NCI-H345 (cell line): ENCODE measurements at regions not wholly inside any gene's neighbourhood (a gene's known extent, or its start where the extent isn't known, plus 50 kb on each side); places are given as distances from the start of the nearest gene placed in this dataset.
"Not testable (repeated sequence)": the region's sequence is repeated elsewhere in the genome, so short reads cannot be mapped to it uniquely, and the experiment has no call there.

Experiments
- DNase-seq: peaks from one replicate; lab custom pipeline; 2025; lab: John Stamatoyannopoulos, UW

GRCh38 chr4:32572366-32572765 lies 1852.2 kb downstream of the PCDH7 start:
- no peak for DNase-seq

- no peak for DNase-seq
Observed at GRCh38 chr4:32574803-32575202, 1854.6 kb downstream of the PCDH7 start.

GRCh38 chr4:32589097-32589496 lies 1868.9 kb downstream of the PCDH7 start:
- DNase-seq = no peak

DNA sequence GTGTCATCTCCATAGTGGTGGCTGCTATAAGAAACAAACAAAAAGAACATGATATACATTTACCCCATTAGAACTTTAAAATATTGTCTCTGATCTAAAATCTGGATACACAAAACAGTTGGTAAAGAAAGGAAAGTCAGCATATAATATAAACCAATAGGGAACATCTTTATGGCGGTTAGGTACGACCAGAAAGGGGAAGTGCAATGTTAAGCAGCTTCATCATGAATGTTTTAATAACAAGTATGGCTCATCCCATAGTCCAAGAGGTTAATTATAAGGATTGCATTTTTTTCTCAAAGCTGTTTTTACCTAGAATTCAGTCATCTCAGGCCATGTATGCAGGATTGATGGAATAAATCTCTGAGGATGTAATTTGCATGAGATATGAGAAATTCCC lies 1869.7 kb downstream of the PCDH7 start:
- no peak for DNase-seq

GRCh38 chr4:32597354-32597753 lies 1877.2 kb downstream of the PCDH7 start:
- DNase-seq = no peak

- no peak for DNase-seq
Observed at GRCh38 chr4:32601848-32602247, 1881.7 kb downstream of the PCDH7 start.

DNA sequence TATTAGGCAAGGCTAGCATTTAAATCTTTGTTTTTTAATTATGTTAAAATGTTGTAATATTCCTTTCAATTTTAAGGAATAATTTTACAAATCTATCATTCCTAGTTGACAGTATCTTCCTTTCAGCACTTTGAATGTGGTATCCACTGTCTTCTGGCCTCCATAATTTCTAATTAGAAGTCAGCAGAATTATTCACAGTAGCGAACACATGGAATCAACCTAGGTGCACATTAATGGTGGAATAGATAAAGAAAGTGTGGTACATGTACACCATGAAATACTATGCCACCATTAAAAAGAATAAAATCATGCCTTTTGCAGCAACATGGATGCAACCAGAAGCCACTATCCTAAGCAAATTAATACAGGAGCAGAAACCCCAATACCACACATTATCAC lies 1887.8 kb downstream of the PCDH7 start:
- DNase-seq = no peak

DNA sequence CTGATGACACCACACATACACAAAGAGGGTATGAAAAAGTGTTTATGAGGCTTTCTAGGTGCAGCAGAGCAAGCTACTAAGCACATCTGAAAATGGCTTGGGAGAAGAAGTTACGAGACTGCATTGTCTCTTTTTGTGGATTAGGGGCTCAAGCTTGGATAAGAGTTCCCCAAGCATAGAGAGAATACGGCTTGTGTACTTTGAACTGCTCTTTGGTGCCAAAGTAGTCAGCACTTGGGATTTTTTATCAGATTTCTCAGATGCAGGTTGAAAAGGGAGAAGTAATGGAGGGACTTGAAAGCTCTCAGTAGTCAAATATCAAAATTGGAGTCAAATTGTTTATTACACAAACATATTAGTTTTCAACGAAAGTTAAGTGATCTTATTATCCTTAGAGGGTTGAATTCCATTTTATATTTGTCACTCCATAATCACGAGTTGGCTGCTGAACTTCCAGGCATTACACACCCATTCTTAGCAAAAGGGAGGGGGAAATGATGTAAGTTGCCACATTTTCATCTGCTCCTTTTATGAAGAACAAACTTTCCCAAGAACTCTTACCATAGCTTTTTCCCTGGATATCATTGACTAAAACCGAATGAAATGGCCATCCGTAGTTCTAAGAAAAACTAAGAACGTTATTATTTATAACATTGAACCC lies 1904.9 kb downstream of the PCDH7 start:
- DNase-seq = no peak

- DNase-seq = no peak
Observed at GRCh38 chr4:32625687-32626337, 1905.6 kb downstream of the PCDH7 start.

GRCh38 chr4:32631831-32632230 lies 1911.7 kb downstream of the PCDH7 start:
- DNase-seq = no peak

GRCh38 chr4:32633421-32633820 lies 1913.3 kb downstream of the PCDH7 start:
- DNase-seq = no peak

DNA sequence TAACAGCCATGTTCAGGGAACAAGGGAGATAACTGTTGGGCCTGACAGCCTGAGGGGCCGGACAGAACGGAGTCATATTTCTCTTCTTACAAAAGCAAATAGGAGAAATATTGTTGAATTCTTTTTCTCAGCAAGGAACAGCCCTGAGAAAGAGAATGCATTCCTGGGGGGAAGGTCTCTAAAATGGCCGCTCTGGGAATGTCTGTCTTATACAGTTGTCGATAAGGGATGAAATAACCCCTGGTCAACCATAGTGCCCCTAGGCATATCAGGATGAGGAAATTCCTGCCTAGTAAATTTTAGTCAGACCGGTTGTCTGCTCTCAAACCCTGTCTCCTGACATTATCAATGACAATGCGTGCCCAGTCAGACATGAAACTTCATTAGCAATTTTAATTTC lies 1925.5 kb downstream of the PCDH7 start:
- DNase-seq = no peak

- no peak for DNase-seq
Observed at GRCh38 chr4:32658019-32658418, 1937.8 kb downstream of the PCDH7 start.

DNA sequence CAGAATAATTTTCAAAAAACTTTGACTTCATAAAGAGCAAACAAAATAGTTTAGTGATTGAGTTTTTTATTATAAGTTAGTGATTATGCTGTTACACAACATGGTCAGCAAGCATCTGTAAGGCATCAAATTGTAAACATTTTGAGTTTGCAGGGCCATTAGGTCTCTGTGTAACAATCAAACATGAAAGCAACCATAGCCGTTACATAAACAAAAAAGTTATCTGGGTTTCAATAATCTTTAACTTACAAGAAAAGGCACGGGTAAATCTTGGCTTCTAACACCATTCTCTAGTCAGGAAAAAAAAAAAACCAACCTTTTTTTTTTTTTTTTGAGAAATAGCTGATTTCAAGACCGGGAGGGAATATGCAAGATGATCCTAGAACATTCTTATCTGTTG lies 1941.1 kb downstream of the PCDH7 start:
- DNase-seq = no peak

GRCh38 chr4:32662803-32663202 lies 1942.6 kb downstream of the PCDH7 start:
- DNase-seq = no peak

DNA sequence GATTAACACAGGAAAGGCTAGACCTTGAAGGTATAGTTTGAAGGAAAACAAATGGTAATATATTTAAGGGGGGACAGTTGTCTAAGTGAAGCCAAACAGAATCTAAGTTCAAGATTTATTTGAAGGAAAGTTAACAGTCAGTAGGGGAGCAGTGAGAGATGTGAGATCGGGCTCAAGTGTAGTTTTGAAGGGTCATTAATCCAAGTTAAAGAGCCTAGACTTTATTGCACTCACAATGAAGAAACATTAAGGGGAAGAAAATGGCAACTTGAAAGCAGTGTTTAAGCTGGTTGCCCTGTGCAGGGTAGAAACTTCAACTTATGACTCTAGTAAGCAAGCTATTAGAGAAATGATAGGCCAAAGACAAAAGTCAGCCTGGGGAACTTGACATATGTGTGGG lies 1952.2 kb downstream of the PCDH7 start:
- DNase-seq = no peak

- no peak for DNase-seq
Observed at GRCh38 chr4:32680946-32681345, 1960.8 kb downstream of the PCDH7 start.

GRCh38 chr4:32684160-32684559 lies 1964.0 kb downstream of the PCDH7 start:
- no peak for DNase-seq

- no peak for DNase-seq
Observed at GRCh38 chr4:32686123-32686522, 1966.0 kb downstream of the PCDH7 start.

- DNase-seq = no peak
Observed at GRCh38 chr4:32689518-32689917, 1969.3 kb downstream of the PCDH7 start.

DNA sequence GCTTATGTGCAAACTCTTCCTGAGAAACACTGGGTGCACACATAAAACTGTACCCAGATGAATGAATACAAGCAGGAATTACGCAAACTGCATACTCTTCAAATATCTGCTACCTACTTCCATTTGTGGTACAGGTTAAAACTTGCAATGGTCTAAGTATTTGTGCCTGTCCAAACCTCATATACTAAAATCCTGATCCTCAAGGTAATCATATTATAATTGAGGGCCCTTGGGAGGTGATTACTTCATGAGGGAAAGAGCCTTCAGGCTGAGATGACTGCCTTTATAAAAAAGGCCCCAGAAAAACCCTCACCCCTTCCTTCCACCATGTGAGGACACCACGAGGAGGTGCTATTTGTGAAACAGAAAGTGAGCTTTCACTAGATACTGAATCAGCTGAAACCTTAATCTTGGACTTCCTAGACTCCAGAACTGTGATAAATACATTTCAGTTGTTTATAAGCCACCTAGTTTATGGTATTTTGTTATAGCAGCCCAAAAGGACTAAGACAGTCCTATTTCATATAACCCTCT lies 1977.2 kb downstream of the PCDH7 start:
- DNase-seq = no peak

DNA sequence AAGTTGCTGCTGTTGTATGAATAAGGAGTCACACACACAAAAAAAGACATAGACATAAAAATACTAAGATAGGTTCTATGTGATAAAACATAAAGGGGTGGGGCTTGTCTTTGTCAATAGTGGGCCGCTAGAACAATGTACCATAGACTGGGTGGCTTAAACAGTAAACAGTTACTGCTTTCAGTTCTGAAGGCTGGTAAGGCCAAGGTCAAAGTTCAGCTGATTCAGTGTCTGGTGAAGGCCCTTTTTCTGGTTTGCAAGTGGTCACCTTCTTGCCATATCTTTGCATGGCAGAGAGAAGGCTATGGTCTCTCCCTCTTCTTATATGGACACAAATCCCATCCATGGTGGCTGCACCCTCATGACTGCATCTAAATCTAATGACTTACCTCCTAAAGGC lies 1980.7 kb downstream of the PCDH7 start:
- no peak for DNase-seq

DNA sequence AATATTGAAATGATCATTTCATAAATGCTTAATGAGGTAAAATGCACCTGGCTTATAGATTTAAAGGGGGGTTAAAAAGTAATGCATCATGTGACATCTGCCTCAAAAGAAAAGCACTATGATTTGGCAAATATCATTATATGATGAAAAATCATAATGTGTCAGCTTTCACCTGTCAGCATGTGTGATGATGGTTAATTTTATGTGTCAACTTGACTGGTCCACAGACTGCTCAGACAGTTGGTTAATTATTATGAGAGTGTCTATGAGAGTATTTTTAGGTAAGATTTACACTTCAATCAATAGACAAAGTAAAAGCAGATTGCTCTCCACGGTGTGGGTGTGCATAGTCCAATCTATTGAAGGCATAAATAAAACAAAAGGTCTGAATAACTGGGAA lies 1986.7 kb downstream of the PCDH7 start:
- no peak for DNase-seq

DNA sequence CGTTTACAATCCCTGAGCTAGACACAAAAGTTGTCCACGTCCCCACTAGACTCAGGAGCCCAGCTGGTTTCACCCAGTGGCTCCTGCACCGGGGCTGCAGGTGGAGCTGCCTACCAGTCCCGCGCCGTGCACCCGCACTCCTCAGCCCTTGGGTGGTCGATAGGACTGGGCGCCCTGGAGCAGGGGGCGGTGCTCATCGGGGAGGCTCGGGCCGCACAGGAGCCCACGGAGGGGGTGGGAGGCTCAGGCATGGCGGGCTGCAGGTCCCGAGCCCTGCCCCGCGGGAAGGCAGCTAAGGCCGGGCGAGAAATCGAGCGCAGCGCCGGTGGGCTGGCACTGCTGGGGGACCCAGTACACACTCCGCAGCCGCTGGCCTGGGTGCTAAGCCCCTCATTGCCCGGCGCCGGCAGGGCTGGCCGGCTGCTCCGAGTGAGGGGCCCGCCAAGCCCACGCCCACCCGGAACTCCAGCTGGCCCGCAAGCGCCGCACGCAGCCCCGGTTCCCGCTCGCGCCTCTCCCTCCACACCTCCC lies 1996.0 kb downstream of the PCDH7 start:
- DNase-seq = not testable (repeated sequence)
